HL-60/S4 treated with phorbol 12-myristate 13-acetate at 8.2 ng/mL for 4 days and 3 days (cell line): ENCODE measurements at regions not wholly inside any gene's neighbourhood (a gene's known extent, or its start where the extent isn't known, plus 50 kb on each side); places are given as distances from the start of the nearest gene placed in this dataset.
"Not testable (repeated sequence)": the region's sequence is repeated elsewhere in the genome, so short reads cannot be mapped to it uniquely, and the experiment has no call there.

Experiments used
- in situ Hi-C: fragments of 300-500 bp; cut with MboI; formaldehyde crosslinking; loops from 2 replicates; pipeline ENCODE4 v1.15.0; 2022; ENCODE audit warnings: low sequenced_read_pairs

DNA sequence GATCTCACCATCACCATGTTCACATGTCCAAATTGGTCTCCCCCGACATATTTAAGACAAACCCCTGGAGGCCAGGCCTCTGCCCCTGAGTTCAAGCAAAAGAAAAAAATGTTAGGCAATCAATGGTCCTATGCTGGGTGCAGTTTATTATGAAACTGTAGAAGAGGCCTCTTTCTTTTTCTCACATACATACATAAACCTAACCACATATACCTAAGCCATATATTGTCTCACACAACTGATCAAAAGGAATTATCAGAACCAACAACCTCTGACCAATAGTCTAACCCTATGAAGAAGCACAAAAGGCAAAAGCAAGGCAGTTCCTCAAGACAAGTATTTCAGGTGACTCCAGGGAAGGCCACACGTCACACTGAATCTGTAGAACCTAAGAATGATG, 49.9 kb downstream of the ILRUN start:
- in situ Hi-C loops, result no loop called here

DNA sequence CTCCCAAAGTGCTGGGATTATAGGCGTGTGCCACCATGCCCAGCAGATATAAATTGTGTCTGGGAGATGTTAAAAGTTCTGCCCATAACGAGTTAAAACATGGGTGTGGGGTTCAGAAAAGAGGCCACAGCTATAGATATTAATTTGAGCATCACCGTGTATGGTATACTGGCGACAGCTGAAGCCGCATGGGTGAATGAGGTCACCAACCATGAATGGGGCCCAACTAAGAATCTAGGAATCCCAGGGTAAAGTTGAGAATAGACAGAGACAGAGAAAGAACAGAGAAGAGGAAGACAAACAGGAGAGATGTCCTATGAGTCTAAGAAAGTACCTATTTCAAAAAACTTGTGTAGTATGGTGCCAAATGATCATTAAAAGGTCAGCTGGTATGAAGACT, 50.9 kb downstream of the ILRUN start:
- in situ Hi-C loops, result no loop called here

DNA sequence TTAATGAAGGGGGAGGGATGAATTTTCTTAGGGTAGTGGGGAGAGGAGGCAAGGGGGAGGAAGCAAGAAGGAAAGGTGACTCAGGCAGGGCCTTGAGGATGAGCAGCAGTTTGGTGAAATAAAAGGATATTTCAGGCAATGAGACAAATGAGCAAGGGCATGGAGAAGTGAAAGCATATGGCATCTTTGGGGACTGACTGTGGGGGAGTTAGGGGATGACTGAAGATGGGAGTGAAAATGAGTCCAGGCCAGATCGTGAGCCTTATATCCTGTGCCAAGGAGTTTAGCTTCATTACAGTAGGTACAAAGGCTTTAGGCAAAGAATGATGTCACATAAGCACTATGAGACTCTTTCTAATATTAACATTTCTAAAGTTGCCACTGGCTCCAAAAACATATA, 51.9 kb downstream of the ILRUN start:
- in situ Hi-C loops, result no loop called here

DNA sequence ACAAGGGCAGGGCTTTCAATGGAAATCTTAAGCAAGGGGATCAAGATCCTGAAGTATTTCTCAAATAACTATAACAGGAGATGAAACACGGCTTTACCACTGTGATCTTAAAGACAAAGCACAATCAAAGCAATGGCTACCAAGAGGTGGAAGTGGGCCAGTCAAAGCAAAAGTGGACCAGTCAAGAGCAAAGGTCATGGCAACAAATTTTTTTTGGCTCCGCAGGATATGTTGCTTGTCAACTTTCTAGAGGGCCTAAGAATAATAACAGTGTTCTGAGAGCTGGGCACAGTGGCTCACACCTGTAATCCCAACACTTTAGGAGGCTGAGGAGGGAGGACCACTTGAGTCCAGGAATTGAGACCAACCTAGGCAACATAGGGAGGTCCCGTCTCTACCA, 54.1 kb downstream of the ILRUN start:
- in situ Hi-C loops, result no loop called here

DNA sequence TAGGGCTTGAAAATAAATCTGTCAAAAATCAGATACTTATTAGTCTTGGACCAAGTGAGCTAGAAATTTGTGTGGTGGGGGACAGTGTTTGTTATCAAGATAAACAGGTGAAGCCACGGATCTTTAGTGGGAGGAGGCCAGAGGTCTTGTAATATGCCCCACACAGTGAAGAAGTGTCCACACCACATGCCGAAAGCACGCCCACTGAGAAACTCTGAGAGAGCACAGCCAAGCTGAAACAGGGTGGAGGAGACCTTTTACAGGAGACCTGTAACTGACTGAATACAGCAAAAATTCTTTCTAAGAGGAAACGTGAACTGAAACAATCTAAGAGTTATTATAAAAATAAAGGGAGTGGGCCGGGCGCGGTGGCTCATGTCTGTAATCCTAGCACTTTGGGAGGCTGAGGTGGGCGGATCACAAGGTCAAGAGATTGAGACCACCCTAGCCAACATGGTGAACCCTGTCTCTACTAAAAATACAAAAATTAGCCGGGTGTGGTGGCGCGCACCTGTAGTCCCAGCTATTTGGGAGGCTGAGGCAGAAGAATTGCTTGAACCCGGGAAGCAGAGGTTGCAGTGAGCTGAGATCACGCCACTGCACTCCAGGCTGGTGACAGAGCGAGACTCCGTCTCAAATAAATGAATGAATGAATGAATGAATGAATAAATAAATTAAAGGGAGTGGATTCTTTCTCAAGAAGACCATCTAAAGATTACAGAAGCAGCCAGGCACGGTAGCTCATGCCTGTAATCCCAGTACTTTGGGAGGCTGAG, 56.3 kb downstream of the ILRUN start:
- in situ Hi-C loops, result not testable (repeated sequence)

DNA sequence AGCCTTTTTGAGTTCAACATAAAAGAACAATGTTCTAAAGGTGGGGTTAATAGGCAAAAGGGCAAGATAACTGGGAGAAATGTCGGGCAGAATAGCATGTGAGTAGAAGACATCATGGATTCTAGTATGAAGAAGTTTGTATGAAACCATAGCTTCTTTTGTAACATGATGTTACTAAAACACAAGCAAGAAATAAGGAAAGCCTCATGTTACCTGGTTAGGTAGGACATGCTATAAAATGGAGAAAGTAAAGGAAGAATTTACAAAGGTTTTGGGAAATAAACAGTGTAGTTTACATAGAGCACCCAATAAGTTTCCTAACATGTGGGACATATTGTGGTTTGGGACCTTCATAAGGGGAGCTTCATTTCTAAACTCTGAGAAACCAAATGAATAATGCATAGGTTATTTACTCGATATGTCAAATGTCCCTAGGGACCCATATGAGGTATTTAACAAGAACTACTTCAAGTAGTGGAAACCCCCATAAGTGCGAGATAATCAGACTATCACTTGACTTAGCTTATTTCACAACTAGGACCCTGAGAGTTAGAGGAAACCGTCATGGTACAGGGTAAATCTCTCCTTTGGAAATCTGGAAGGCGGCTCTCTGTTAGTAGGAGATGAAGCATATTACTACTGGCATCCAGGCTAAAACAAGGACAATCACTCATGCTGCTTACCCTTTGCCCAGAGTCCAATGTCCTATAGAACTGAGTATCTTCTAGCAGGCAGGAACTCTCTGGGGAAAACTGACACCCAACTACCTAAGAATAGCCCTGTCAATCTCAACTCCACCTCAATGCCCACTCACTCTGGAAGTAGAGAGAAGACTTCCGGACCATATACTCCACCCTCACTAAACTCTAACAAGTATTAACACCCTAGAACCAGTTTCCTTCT, 57.5 kb downstream of the ILRUN start:
- in situ Hi-C loops, result no loop called here

DNA sequence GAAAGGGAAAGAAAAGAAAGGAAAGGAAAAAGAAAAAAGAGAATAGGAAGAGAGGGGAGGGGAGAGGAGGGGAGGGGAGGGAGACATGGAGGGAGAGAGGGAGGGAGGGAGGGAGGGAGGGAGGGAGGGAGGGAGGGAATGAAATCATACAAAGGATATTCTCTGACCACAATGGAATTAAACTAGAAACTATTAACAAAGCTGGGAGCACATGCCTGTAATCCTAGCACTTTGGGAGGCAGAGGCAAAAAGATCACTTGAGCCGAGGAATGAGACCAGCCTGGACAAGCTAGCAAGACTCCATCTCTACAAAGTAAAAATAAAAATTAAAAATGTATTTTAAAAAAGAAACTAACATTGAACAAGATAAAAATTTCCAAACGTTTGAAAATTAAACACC, 62.8 kb downstream of the ILRUN start:
- in situ Hi-C loops, result no loop called here

DNA sequence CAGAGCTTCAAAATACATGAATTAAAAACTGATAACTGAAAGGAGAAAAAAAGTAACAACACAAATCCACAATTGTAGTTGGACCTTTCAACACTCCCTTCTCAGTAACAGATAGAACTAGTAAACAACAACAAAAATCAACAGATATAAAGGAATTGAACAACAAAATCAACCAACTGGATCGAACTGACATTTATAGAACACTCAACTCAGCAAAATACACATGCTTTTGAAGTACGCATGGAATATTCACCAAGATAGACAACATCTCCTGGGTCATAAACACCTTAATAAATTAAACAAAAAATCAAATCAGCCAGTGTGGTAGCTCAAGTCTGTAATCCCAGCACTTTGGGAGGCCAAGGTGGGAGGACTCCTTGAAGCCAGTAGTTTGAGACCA, 63.3 kb downstream of the ILRUN start:
- in situ Hi-C loops, result no loop called here

DNA sequence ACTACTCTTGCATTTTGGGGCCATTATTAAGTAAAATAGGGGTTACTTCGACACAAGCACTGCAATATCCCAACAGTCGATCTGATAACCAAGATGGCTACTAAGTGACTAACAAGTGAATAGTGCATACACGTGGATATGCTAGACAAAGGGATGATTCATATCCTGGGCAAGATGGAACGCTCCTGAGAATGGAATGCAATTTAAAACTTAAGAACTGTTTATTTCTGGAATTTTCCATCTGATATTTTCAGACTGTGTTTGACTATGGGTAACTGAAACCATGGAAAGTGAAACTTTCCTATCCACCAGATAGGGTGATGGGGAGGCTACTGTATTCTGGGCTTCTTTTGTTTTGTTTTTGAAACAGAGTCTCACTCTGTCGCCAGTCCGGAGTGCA, 66.5 kb downstream of the ILRUN start:
- in situ Hi-C loops, result no loop called here

DNA sequence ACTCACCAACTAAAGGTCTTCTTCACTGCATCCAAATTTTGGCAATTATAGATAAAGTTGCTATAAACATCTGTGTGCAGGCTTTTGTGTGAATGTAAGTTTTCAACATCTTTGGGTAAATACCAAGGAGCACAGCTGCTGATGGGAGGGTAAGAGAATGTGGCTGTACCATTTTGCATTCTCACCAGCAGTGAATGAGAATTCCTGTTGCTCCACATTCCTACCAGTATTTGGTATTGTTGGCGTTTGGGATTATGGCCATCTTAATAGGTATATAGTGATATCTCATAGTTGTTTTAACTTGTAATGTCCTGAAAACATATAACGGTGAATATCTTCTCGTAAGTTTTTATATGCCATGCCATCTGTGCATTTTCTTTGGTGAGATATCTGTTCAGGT, 69.3 kb downstream of the ILRUN start:
- in situ Hi-C loops, result no loop called here

DNA sequence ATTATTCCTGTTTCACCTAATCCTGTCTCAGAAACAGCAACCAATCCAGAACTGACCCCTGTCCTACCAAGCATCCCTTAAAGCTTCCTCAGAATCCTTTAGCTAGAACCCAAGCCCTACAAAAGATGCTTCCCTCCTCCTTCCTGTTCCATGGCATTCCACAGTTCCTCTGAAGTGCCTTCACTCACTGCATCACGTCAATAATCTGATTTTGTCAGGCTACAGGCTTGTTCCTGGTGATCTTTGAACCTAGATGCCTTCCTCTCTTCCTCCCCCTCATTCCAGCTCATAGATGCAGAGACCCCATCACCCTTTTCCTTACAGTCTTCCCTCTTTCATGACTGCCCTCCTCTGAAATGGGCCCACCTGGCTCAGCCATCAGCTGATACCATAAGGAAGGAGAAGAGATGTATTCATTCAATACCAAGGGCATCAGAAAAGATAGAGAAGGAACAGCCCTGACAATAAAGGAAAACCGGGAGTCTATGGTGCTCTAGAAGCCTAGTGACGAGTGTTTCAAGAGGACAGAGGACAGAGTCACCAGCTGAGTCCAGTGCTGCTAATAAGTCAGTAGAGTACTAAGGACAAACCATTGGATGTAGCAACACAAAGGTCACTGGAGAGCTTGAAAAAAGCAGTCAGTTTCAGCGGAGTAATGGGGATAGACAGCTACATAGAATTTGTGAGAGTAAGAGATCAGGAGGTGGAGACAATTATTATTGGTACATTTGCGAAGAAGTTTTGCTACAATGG, 62.5 kb upstream of the SPDEF start:
- in situ Hi-C loops, result loop anchor here (25.0 kb wide), 1 partner anchor 456 kb away; no protein-coding TSS in a partner anchor

DNA sequence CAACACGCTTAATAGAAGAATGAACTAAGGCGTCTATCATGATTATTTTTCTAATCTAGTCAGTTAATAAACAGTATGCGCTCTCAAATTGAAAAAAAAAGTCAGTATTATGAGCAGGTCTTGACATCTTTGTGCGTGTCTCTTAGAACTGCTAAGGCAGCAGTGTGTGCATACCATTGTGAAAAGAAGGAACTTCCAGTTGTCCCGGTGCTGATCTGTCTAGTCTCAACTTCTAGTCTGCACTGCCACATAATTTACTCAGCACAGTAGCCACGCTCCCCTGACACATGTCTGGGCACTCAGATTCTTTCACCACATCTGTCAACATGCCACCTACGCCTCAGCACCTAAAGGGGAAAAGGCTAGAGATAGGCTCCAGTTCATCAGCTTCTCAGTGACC, 61.1 kb upstream of the SPDEF start:
- in situ Hi-C loops, result loop anchor here (25.0 kb wide), 1 partner anchor 455 kb away; no protein-coding TSS in a partner anchor

DNA sequence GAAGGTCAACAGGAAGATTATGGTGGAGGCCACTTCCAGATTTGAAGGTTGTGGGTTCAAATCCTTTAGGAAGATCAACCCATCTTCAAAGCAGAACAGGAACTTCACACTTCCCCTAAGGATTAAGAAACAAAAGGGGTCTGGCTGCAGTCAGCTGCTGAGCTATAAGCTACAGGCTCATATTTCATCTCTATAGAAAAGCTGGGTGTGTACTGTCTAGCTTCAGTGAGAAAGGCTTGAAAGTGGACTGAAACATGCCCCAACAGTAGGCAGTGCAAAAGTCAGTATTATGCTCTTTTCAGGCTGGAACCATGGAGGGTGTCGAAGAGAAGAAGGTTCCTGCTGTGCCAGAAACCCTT, 60.1 kb upstream of the SPDEF start:
- in situ Hi-C loops, result loop anchor here (25.0 kb wide), 1 partner anchor 454 kb away; no protein-coding TSS in a partner anchor

DNA sequence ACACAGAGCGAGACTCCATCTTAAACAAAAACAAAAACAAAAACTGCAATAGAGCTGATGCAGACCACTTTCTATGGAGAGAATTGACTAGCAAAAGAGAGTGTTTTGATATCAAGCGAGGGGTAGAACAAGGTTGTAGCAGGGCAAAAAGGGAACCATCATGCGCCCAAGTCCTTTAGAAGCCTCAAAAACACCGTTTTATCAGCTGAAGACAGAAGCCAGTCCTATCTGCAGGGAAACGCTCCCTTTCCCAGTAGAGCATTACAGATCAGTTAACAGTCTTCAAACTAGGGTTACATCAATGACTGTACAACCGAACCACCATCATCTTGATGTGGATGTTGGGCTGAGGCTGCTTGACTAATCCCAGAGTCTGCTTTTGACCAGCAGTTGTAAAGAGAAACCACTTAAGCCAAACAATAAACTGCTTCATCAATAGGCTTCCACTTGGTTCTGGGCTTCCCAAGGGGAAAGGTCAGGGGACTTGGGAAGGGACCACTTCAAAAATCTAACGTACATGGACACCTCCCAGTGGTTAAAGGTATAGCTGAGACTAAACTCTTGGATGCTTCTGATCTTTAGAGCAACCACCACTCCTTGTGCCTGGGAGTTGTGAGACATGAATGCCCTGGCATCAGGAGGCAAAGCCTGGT, 59.6 kb upstream of the SPDEF start:
- in situ Hi-C loops, result loop anchor here (25.0 kb wide), 1 partner anchor 453 kb away; no protein-coding TSS in a partner anchor

DNA sequence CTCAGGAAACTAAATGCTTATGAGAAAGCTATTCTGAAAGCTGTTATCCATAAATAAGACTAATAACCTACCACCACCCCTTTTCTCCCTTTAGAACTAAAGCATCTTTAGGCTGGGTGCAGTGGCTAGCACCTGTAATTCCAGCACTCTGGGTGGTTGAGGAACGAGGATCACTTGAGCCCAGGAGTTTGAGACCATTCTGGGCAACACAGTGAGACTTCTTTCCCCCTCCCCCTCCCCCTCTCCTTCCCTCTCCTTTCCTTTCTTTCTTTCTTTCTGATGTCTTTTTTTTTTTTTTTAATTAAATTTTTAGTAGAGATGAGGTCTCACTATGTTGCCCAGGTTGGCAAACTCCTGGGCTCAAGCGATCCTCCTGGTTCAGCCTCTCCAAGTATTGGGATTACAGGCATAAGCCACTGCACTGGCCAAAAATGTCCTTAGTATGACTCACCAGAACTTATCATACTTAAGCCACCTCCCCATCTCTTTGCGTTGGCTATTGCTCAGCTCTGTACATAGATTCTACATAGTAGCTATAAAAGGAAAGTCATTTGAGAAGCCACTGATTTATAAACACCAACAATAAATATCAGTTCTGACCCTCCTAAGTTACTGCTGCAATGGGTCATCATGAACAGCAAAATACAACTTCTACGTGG, 54.8 kb upstream of the SPDEF start:
- in situ Hi-C loops, result loop anchor here (25.0 kb wide), 1 partner anchor 449 kb away; no protein-coding TSS in a partner anchor

DNA sequence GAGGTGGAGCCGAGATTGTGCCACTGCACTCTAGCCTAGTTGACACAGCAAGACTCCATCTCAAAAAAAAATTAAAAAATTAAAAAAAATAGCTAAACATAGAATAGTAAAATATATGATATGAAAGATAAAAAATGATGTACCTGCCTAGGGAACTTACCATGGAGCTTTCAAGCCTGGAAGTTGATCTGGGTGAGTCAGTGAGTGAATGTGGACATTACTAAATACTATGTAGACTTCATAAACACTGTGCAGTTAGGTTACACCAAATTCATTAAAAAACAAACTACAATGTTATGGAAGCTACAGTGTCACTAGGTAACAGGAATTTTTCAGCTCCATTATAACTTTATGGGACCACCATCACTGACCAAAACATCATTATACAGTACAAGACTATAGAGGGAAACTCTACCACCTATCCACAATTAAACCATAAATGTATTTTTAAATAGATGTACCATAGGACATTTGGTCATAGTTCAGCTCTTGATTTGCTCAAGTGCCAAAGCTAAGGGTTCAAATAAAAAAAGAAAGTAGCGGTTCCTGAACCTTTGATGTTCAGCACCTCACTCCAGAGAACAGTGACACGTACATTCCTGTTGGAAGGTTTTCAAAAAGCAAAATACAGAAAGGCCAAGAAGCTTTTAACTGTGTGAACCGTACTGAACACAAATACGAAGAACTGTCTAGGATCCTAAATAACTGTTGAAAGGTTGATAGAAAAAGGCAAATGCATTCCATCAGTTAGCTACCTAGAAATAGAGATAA, 52.4 kb upstream of the SPDEF start:
- in situ Hi-C loops, result loop anchor here (25.0 kb wide), 1 partner anchor 446 kb away; no protein-coding TSS in a partner anchor

DNA sequence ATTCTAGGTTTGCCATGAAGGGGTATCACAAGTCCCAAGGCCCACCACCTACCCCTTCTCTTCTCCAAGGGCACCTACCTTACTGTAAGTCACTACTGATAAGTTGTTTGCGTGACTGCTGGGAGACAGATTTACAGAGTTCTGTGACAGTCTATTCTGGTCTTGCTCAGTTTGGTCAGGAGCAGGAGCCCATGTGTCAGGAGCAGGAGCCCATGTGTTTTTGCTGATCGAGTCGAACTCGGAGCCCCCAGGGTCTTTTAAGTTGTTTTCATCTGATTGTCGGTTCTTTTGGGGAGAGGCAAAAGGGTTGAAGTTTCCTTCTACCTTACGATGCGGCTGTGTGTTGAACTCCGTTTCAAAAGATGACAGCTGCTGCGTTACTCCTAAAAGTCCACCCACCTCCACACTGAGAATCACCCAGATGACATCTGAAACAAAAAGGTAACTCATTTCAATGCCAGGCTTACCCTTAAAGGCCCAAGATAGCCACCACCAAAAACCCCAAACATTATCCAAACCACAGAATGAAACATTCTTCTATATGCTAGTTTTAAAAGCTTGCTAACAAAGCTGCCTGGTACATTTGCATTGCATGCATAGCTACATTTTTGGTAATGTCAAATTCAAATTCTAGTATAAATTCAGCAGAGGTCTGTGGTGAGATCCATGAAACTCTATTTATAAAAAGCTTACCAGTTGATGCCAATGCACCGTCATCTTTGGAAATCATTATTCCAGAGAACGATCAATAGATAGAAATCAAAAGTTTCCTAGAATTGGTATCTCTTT, 50.5 kb upstream of the SPDEF start:
- in situ Hi-C loops, result loop anchor here (25.0 kb wide), 1 partner anchor 444 kb away; no protein-coding TSS in a partner anchor
